Hippocampal formation (tissue), 2 donors: ENCODE measurements at regions not wholly inside any gene's neighbourhood (a gene's known extent, or its start where the extent isn't known, plus 50 kb on each side); places are given as distances from the start of the nearest gene placed in this dataset.

ENCODE experiments used
- DNase-seq, 2 donors: peaks; one replicate each; lab custom pipeline; 2025; lab: John Stamatoyannopoulos, UW

GRCh38 chr17:72342627-72343527 is 222.1 kb downstream of the SOX9 start:
- peak; percentile 25 to 27 for DNase-seq

GRCh38 chr17:72343911-72344310 is 223.1 kb downstream of the SOX9 start:
- no peak for DNase-seq

- DNase-seq = no peak
Measured at GRCh38 chr17:72344613-72345012, 223.8 kb downstream of the SOX9 start.

DNA sequence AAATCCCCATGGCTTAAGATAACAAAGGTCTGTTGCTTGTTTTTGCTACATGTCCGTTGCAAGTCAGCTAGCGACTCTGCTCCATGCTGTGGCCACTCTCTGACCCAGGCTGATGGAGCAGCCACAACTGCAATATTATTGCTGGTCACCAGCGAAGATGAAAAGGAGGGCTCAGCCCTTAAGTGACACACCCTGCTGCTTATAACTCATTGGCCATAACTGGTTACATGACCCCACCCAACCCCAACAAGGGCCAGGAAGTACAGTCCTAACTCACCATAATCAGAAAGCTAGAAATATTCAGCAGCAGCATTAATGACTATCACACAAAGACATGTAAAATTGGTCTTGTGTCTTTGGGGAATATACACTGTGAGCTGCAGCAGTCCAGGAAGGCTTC is 224.3 kb downstream of the SOX9 start:
- no peak for DNase-seq

- DNase-seq = no peak
Measured at GRCh38 chr17:72345536-72345935, 224.7 kb downstream of the SOX9 start.

DNA sequence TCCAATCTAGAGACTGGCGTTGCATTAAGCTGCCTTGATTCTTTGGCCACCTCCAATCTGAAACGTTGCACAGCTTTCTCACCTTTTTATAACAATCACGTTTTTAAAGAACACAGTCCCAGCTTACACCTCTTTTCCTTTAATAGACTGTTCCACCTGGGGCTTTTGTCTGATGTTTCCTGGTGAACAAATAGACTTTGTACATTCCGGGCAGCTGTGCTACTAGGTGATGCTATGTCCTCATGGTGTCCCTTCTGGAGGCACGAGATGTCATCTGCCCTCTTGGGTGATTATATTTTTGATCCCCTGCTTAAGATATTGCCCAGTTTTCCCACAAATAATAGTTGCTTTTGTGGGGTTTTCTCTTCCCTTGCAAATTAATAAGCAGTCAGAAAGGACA is 225.5 kb downstream of the SOX9 start:
- no peak for DNase-seq

- DNase-seq = no peak
Measured at GRCh38 chr17:72349011-72349410, 228.2 kb downstream of the SOX9 start.

- no peak for DNase-seq
Measured at GRCh38 chr17:72349491-72349995, 228.7 kb downstream of the SOX9 start.

- no peak for DNase-seq
Measured at GRCh38 chr17:72350073-72350472, 229.3 kb downstream of the SOX9 start.

- DNase-seq = no peak
Measured at GRCh38 chr17:72351365-72351764, 230.5 kb downstream of the SOX9 start.

DNA sequence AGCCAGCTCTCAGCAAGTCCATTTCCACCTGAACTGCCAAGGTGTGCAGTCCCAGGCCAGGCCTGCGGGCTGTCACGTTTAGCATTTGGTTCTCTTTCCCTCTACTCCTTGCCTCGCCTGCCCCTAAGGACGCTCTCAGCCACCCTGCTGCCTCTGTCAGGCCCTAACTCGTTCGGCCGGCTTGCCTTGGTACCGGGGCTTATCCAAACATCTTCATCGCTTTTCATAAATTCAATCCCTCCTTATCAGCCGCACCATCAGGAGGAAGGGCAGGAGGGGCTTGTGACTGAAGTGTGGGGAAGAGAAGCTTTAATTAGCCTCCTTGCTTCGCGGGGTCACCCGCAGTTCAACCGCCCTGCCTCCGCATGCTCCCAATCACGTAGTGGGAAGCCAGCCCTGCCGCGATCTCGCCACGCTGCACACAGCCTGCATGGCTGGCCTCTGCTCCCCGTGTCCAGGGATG is 231.1 kb downstream of the SOX9 start:
- DNase-seq = no peak

GRCh38 chr17:72353502-72353901 is 232.7 kb downstream of the SOX9 start:
- no peak for DNase-seq

DNA sequence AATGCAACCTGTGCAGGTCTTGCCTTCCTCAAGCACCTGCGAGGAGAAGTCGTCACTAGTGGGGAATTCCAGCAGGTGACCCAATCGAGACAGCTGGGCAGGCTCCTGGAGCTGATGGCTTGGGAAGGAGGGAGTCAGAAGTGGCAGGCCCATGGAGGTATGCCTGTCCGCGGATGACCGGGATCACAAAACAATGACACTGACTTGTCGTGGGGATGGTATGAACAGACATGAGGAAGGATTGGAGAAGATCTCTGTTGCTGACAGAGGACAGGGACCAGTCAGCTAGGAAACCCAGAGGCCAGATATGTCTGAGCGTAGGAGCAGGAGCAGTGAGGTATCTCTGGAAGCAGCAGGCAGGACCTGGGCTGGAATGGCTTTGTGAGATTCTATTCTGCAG is 233.3 kb downstream of the SOX9 start:
- no peak for DNase-seq

DNA sequence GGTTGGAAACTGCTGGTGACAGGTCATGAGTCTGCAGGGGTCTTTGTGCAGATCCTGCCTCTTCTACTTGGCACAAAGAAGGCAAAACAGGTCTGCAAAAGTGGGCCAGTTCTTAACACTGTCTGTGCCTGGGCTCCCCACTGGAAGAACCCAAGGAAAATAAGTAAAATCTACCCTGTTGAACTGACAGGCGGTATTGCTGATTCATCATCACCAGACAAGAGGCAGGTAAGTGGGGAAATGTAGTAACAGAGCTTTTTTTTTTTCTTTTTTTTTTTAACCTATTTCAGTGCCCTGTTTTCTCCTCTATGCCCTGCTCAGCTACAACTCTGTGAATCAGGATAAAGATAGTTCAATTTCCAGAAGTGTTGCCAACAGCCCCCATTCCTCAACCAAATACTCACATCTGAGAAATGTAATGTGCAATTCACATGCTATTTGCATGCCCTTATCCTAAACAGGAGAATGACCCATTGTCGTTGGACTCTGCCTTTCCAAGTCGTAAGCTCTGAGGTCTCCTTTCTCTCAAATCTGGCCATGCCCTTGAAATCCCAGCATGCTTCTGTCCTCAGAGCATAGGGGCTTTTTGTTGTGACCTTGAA is 237.0 kb downstream of the SOX9 start:
- no peak for DNase-seq

- no peak for DNase-seq
Measured at GRCh38 chr17:72358465-72358864, 237.6 kb downstream of the SOX9 start.

- DNase-seq = no peak
Measured at GRCh38 chr17:72359274-72359673, 238.5 kb downstream of the SOX9 start.

DNA sequence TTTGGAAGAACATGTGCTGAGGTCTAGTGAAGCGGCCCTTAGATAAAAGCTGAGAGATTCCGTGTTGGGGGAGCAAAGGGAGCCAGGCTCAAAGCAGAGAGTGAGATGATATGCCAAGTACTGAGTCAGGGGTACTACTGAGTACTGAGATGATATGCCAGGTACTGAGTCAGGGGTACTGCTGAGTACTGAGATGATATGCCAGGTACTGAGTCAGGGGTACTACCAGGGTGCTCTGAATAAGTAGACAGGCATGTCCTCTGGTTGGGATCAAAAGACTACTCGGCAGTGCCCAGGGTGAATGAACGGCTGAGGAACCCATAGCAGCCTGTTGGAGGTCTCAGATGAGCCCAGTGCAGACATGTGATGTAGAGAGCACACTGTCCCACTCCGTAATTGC is 239.0 kb downstream of the SOX9 start:
- no peak for DNase-seq

GRCh38 chr17:72360386-72360940 is 239.6 kb downstream of the SOX9 start:
- no peak for DNase-seq

DNA sequence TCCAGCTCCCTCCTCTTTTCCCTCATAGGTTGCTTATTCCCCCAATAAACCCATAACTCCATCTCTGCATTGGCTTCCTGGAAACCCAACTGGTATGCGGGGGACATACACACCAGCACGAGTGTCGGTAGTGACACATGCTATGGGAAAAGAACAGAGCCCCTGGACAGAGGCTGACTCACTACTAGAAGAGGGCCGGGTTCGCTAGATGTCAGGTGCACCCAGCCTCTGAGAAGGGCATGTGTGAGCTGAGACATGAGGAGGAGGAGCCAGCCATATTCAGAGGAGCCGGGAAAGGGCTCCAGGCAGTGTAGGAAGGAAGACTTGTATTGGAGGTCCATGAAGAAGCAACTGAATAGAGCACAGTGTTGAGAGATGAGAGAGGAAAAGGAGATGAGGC is 241.1 kb downstream of the SOX9 start:
- no peak for DNase-seq

GRCh38 chr17:72362376-72363088 is 241.7 kb downstream of the SOX9 start:
- DNase-seq = no peak

DNA sequence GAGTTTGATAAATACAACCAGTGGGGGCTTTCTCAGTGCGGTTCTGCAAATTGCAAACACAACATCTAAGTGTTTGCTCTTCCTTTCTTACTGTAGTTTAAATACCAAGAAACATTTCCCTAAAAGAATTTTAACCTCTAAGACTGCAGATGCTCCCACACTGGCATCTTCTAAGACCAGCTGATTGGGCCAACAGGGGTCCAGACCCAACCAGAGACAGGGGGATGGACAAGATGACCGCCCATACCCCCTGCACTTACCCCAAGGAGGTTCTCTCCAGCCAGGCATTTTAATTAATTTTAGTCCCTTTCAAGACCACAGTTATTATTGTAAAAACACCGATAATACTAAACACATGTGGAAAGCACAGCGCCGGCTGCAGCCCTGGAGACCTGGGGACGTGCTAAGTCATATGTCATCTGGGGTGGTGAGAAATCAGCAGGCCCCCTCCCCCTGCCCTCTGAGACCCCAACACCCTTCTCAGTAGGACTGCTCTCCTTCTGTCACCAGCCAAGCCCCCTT is 242.3 kb downstream of the SOX9 start:
- DNase-seq = no peak

DNA sequence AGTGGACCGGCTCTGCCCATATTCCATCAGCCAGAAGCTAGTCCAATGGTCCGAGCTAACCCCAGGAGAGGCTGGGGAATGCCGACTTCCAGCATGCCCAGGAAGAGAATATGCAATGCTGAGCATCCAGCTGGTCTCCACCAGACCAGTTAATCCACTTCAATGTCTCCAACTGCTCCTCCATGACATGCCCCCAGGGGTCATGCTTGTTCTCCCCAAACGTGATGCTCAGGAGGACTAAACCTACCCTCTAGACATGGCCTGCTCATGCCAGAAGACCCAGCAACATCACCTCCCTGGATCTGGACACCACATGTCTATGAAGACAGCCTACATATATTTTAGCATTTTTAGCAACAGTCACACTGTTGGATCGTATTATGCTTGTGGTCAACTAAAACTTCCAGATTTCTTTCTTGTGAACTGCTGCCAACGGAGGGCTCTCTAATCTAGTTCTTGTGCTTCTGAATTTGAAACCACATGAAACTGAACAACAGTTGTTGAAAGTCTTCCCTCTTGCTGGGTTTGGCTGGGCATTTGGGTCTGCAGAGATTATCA is 245.1 kb downstream of the SOX9 start:
- DNase-seq = no peak
